GM23248 (cell line): ENCODE measurements at regions not wholly inside any gene's neighbourhood (a gene's known extent, or its start where the extent isn't known, plus 50 kb on each side); places are given as distances from the start of the nearest gene placed in this dataset.

Experiments
- EZH2 ChIP-seq: fragments of 200-600 bp; sonication (generic); IDR thresholded peaks from 2 replicates; pipeline ENCODE4 v1.6.1; 2018; ENCODE audit warnings: antibody characterized with exemption, mild to moderate bottlenecking; ENCODE audit not compliant: insufficient read depth, poor library complexity, severe bottlenecking
- EZH2phosphoT487 ChIP-seq: fragments of 200-600 bp; sonication (generic); IDR thresholded peaks from 2 replicates; pipeline ENCODE4 v1.6.1; 2018; ENCODE audit warnings: antibody characterized with exemption, moderate library complexity, mild to moderate bottlenecking, low read depth; ENCODE audit not compliant: insufficient read depth

DNA sequence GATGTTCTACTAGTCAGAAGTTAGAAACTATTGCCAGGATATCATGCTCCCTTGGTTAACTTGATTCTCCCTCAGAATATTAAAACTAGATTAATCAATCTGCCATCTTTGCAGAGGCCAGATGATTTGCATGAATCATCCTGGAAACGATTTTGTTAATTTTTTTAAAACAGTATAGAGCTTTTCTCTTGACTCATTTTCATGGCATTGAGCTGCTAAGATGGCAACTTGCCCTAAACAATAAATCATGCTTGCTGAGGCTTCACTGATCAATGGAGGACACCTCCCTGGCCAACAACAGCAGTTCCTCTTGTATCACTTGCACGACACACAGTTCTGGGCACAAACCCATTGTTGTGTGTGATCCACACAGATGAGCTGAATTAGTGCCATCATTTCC, 109.1 kb downstream of the COL6A6 start:
- no peak for TF ChIP-seq EZH2
- no peak for TF ChIP-seq EZH2phosphoT487
